Retina (tissue), 1 donor: ENCODE measurements at regions not wholly inside any gene's neighbourhood (a gene's known extent, or its start where the extent isn't known, plus 50 kb on each side); places are given as distances from the start of the nearest gene placed in this dataset.

Experiments used
- DNase-seq: peaks from one replicate; pipeline ENCODE4 v3.0.0-alpha.2; 2016

DNA sequence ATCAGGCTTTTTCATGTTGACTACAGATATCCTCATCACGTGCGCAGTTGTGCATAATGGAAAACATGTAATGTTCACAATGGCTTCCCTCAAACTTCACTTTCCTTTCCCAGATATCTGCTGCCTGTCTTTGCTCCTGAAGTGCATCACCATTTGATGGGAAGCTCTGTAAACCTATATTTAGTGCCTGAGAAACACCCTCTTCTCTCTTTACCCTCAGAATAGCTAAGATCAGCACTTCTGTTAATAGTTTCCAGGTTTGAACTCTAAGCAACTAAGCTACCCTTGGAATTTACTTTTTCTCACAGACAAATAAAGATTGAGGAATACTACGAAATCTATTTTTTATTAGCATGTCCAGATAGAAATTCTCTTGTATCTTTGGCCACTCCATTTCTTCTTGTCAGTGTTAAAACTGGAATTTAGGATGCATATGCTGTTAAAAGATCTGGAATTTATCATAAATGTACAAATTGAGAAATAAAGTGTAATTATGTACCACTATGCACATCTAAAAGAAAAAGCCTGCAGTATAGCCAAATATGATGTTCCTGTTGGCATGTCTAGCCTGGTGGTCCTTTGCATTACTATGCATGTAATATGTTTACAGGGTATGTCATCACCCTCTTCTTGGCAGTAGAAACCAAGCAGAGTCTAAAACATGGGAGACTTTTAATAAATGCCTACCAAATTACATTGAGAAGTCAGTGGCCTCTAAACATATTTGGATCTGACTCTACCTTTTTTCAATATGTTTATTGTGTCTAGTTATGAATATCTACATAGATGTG lies 278.7 kb downstream of the FIGN start:
- no peak for DNase-seq

DNA sequence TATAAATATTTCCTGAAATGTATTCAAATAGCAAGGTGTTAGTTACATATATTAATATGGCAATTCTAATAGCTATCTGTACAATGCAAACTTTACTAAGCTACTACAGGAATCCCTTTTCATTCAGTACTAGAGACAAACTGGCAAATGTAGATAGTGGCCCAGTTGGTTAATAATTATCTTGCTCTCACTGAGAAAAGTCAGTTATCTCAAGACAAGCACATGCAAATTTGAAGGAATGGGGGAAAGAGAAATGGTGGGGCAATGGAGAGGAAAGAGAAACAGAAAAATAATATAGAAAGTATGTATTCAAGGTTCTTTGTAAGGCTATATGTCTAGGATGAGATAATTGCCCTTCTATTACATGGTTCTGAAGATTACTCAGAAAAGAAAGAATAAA lies 280.0 kb downstream of the FIGN start:
- DNase-seq: no peak

DNA sequence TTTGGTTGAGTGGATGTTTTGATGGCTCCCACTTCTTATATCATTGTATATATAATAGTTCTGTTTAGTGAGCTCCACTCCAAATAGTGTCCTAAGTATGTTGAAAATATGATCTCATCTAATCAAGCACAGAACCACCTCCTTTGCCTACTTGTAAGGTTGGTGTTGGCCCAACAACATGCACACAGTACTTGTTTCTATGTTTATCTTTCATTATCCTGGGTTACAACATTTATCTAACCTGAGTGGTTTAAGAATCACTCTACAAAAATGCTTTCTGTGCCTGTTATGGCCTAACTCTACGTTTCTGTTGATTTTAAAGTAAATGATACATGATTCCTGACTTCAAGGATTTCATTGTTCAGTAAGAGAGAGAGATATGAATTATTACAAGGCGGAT lies 281.9 kb downstream of the FIGN start:
- DNase-seq: no peak

DNA sequence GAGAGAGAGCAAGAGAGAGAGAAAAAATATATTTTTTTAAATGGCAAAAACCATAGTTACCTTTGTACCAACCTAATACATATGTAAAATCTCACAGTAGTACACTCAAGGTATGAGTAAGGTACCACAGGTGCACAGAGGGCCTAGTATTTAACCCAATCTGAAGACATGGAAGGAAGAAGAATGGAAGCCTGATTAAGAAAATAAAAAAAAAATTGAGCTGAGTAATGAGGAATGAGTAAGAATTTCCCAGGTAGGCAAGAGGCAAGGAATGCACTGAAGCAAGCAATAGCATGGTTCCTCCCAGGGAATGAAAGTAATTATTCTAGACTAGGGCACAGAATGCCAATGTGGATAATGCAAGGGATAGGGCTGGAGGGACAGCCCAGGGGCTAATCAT lies 294.2 kb downstream of the FIGN start:
- DNase-seq: no peak

DNA sequence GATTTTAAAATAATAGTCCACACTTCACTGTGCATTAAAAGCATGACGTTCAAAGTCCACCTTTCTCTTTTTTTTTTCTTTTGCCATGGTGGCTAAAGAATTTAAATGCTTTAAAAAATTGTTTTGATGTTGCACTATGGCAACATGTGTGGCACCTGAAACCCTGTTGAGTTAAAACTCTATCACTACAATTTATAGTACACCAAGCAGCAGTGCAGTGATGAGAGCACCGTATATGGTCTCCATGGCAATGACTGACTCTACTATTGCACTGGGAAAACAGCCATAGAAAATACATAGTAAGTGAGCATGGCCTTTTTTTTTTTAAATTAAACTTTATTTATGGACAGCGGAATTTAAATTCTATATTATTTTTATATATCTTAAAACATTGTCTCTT lies 298.8 kb downstream of the FIGN start:
- no peak for DNase-seq

DNA sequence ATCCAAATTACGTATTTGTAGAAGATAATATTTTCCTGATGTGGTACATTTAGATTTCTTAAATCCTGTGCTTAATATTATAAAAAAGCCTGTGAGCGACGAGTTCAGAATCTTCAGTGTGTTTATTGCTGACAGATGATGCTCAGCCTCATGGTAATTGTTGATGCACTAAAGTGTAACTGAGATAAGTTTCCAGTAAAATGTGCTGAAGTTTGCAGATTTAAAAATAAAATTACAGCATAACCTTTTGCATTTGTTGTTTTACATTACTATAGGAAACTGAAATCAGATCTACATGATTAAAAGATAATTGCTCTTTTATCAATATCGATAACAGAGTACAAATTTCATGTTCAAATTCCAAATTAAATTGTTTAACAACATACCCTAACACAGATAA lies 307.6 kb downstream of the FIGN start:
- DNase-seq: no peak

DNA sequence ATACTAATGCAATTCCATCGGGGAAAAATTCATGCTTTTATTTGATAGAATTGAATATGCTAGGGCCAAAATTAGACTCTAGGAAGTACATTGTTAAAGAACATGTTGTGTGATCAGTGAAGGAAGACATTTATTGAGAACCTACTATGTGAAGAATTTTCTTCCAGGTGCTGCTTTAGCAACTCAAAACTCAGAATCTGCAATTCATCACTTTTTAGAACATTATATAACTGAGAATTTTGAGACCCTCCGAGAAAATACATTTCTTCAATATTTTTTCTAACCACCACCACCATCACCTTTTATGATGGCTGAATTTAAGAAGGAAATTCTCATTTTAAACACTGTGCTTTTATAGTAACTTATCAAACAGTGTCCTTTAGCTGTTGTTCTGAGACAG lies 315.2 kb downstream of the FIGN start:
- DNase-seq: no peak

DNA sequence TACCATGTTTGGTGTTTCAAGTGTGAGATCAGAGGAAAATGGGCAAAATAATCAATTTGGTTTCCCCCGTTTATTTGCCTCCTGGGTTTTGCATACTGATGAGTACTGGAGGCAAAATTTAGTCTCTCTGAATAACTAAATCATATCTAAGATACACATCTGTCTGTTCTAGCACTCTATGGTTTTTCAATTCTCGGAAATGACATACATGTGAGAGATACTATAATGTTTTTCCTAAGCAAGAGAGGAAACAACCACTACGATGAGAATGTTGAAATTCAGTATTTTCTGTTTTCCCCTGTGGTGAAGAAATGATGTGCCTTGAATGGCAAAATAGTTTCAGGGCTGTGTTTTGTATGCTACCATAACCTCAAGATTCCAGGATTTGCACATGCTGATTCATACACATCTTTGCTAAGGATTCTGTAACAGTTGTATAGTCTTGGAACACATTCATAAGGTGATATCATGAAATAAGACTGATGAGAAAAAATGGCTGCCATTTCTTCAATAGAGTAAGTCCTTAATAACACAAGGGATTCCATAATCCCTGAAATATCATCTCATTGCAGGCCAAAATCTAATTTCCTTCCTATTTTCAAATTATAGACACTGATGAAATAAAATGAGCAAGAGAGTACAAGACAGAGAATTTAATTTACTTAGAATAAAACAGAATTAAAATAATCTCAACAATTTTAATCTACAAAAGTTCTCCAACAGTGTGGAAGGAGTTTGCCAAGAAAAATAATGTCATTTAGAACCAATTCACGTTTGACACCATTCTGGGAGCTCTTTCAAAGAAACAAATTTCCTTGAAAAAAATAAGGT lies 316.6 kb downstream of the FIGN start:
- DNase-seq: no peak

DNA sequence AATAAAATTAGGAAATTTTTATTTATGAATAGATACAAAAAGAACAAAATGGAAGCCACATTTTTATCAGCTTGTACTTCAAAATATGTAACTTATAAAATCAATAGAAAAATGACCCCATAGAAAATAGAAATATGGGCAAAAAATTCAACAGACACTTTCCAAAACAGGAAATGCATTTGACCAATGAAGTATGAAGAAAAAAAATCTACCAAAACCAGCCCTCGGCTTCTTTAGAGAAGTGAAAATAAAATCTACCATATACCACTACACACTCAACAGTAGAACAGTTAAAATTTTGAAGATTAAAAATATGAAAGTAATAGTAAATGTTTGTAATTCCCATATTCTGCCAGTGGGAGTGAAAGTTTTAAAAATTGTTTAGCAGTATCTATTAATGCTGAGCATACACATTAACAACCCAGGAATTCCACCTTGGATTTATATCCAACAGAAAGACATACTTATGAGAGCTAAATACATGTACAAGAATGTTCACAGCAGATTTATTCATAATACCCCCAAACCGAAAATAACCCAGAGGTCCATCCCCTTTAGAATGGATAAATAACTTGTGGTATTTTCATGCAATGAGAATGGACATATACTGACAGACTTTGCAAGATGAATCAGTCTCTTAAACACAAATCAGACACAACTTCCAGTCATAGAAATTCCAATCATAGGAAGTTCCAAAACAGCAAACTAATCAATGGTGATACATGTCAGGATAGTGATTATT lies 318.0 kb downstream of the FIGN start:
- DNase-seq: no peak

DNA sequence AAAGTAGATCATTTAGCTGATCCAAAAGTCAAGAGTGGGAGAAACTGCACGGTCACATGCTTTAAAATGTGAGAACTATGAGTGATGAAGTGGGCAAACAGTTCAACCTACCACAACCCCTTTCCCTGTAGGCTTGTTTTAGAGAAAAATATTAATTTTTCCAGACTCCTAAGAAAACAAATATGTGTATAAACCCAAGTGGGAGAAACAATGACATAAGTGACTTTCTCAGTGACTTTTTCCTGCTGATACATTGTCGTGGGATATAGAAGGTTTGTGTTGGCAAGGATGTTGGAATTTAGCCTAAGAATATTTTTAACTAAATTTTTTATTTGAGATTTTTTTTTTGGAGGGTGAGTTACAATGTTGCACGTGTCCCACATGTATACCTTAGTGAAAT lies 321.7 kb downstream of the FIGN start:
- DNase-seq: no peak

DNA sequence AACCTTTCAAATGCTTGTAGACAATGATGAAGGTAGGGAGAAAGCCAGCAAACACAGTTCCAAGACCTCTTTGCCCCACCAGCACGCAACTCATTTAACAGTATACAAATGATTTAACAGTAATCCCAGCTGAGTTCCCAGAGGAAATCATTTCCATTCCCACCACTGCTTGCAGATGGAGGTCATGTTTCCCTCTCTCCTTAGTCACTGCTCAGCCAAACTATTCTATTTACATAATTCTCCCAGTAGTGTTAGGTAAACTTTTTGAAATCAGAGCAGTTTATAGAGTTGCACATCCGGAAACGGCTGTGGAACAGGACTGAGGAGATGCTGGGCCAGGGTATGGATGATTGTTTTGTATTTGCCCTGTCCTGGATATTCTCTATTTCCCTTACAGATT lies 328.5 kb downstream of the FIGN start:
- DNase-seq: no peak

DNA sequence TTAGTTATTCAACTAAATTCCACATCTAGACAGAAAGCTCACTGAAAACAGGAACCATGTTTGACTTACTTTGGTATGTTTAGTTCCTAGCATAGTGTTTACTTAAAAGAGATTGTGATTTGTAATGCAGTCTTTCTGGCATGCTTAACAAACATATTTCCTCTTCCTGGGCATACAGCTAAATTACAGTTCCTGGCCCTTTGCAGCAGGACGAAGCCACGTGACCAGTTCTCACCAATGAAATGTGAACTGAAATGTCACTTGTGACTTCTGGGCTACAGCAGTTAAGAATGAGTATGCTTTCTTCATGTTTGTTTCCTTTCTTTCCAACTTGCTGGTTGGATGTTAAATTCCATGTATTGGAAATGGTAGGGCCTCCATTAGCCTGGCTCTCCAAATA lies 330.5 kb downstream of the FIGN start:
- no peak for DNase-seq

DNA sequence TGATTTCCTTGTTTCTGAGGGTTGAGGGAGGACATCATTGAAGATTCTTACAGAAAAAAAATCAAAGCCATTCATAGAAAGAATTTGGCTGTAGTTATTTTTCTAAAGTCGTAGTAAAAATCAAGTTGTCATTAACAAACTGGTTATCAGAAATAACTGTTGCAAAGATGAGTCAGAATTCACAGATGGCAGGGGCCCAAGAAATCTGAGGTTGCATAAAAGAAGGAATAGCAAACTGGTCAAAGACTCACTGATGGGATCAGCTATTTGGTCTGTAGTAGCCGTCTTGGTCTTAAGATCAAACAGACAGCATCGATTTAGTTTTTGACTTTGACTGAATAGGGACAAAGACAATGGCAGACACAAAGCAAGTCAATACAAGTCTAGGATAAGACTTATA lies 334.3 kb downstream of the FIGN start:
- no peak for DNase-seq

DNA sequence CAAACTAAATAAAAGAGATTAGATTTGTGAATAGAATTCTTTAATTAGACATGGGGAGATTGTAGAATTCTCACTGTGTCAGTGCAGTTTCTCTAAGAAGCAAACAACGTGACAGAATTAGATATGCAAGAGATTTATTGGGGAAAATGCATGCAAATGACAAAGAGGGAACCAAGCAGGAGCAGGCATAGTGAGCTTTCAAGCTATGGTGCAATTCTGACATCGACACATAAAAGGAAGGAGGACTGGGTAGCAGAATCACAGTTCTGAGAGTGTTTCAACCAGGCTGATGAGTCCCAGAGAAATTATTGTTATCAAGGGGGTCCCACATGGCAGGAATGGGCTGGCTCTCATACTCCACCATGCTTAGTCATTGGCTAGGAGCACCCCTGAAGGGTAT lies 338.4 kb downstream of the FIGN start:
- DNase-seq: no peak

DNA sequence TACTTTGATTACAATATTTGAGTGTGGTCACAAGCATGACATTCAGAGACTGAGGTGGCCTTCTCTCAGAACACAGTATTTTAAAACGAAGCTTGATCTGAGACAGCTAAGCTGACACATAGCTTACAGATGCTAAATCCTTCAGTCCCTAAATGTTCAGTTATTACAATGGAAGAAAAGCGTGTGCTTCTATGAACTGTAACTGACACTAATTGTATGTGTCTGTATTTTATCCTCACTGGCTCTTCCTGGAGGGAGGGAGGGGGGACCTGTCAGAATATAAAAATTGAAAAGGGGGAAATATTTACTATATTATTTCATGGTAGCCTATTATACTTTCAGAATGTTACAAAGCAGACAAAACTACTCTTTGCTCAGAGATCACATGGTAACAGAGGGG lies 340.2 kb downstream of the FIGN start:
- no peak for DNase-seq

DNA sequence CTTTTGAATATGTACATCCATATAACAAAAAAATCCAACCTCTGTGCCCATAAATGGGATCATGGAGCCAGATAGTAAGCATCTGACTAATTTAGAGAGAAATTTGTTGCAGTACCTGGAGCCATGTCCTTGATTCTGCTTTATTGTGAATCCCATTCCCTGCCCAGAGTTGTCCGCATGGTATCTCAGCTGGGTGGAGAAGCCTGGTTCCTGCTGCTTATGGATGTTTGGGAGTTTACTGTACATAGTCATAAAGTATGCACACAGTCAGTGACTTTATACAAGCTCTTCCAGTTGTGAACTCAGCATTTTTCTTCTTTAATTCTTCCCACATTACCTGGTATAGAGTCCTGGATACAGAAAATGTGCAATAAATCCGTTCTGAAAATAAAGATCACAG lies 346.0 kb downstream of the FIGN start:
- no peak for DNase-seq

DNA sequence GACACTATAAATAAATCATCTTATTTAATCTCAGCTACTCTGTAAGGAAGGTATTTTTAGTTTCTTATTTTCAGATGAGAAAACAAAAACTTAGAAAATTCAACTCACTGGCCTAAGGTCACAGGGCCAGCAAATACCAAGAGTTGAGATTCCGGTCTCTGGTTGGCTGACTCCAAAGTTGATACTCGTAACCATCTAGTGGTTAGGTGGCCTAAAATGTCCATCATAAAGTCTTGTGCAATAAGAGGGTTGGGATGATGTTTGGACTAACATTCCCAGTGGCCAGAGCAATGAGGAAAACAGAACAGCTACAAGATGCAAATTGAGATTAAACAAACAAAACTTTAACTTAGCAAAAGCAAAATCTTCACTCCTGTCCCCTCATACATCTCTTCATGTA lies 360.3 kb downstream of the FIGN start:
- DNase-seq: no peak

DNA sequence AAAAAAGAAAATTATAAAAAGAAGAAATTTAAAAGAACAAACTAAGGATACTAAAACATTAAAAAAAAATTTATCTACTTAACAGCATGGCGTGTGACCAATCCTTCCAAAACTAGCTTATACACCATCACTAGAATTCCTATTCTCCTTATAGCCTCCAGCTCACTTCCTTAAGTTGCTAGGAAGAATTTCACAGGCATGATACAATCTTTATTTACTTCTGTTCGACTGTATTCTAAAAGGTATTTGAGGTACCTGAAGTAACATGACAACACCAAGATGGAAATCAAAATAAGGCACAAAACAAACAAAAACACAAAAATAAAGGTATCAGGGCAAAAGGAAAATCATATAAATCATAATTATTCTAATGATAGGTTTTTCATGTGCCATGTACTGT lies 360.7 kb downstream of the FIGN start:
- no peak for DNase-seq

DNA sequence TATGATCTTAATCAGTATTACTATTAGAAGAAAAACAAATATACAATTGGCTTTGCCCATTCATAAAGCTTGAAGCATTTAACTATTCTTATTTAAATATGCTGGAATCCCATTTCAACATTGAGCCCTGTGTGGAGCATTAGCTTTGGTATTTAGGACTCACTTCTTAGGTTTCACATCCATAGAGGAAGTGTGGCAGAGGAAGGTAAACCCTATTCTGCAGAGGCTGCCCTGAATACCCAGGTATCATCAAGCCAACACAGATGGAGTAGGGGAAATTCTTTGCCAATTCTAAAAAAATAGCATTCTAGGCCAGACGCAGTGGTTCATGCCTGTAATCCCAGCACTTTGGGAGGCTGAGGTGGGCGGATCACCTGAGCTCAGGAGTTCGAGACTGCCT lies 361.5 kb downstream of the FIGN start:
- DNase-seq: no peak

DNA sequence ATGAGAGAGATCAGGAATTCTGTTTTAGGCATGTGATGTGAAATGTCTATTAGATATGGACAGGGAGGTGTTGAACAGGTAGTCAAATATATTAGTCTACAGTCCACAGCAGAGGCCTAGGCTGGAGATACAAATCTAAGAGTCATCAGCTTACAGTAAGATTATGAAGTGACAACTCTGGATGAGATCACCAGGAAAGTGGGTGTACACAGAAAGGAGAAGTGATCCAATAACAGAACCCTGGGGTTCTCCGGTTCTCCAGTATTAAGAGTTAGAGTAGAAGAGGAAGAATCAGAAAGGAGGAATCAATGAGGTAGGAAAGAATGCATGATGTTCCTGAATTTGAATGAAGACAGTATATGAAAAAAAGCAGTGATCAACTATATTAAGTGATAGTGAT lies 362.3 kb downstream of the FIGN start:
- DNase-seq: no peak

DNA sequence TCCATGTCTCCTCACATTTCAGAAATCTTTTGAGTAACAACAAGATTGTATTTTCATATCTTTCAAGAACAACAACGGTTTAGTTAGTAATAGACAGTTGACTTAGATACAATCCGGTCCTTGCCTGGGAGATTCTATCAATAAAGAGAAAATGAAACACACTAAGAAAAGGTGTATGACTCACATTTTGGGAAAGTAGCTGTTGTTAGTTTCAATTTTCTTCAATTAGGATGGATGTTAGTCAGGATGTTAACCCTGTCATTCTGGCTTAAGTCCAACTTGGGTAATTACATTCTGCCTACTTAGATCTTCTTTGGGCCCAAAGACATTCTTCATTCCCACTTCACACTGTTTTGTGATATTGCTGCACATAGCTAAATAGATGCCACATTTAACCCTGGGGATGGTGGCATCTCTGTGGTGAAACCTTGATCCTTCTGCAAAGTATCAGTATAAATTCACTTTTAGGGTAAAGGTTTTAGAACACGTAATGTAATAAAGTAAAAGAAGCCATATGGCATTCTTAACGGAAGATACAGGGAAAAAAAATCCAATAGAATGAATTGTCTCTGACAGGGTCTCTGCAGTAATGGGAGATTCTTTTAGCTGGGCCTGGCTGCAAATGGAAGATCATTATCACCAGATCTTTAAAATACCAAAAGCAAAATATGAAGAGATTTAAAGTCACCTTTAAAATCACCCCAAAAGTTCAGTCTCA lies 365.5 kb downstream of the FIGN start:
- no peak for DNase-seq

DNA sequence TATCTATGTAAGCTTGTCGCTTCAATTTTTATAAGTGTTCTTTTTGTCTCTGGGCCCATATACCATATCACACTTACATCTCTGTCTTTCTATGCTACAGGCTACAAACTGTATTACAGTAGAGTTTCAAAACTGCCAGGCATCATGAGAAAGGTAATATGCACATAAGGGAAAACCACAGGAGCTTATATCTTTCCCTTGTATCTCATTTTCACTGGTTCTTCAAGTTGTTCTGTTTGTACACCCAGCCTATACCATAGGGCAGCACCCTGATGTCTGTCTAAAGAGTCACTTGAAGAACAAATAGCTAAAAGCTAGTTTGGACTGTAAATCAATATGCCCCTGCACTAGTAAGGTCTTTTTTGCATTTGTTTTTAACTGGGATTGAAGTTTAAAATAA lies 366.7 kb downstream of the FIGN start:
- DNase-seq: no peak

DNA sequence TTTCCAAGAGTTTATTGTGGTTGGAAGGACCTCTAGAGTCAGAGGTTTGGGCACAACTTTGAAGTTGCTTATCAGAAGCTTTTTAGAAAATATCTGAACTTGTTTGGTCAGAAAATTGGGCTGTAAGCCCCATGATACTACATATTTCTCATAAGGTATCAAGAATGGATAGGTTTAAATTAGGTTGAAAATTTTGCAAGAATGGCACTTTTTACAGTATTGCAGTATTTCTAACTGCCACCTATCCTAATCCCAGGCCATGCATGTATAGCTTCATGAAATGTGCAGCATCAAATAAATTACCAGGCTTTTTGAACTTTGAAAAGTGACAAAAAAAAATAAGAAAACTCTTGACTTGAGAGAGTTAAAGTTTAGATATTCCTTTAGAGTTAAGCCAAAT lies 367.2 kb downstream of the FIGN start:
- DNase-seq: no peak
